GM21515 (cell line): ENCODE measurements at regions not wholly inside any gene's neighbourhood (a gene's known extent, or its start where the extent isn't known, plus 50 kb on each side); places are given as distances from the start of the nearest gene placed in this dataset.

Source experiments
- ATAC-seq: cut with Tn5 transposase; IDR thresholded peaks from one replicate; pipeline ENCODE4 v1.9.1; 2021; ENCODE audit not compliant: unreplicated experiment

DNA sequence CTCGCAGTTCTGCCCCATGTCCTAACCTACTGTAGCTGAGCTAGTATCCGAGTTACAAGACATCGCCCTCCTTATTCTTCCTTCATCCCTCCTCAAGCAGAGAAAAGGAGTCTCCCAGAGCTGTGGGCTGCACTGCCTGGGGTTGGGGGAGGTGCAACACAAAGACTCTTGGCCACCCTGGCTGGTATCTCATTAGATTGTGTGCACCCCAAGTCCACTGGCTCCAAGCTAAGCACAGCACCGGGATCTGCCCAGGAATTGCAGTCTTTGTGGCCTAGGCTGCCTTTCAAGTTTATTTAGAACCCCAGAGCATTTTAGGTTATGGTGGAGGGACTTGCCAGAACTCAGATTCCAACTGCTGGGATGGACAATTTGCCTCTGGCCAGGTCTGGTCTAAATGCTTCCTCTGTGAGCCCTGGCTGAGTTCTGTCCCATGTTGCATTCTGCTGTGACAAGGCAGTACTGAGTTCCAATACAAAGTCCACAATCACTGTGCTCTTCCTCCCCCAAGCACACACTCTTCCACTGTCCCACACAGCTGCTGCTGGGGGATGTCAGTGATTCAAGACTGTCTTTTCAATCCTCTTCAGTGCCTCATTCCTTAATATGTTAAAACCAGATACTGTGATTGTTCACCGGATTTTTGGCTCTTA lies 169.6 kb upstream of the CLEC14A start:
- ATAC-seq: no peak

DNA sequence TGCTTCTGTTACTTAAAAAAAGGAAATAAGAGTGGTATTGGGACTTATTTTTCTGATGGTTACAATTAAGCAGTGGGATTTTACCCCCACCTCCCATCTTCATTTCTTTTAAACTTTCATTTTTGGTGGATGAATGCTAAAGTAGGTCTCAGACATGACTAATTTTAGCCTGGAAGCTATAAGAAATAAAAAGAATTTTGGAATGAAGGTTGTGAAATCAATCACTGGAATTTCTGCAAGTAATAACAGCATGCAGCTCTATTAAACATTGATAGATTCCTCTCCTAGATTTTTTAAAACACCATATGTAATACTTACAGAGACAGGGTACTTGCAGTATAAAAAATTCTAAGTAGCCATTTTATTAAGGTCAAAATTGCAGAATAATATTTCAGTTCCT lies 164.2 kb upstream of the CLEC14A start:
- ATAC-seq: no peak

DNA sequence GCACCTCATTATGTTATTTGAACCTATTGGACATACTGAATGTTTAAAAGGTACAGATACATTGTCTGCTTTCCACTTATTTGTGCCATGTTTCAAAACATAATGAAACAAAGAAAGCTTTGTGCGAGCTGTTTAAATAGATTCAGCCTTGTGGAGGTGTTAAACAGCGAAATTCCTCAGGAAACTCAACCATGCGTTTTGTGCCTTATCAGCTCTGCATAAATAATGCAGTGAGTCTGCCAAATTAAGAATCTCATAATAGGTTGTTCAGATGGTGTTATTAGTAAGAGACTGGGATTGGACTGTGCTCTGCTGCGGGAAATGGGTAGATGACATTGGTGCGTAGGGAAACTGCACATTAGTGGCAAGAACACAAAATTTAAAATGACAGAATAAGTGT lies 163.7 kb upstream of the CLEC14A start:
- no peak for ATAC-seq

DNA sequence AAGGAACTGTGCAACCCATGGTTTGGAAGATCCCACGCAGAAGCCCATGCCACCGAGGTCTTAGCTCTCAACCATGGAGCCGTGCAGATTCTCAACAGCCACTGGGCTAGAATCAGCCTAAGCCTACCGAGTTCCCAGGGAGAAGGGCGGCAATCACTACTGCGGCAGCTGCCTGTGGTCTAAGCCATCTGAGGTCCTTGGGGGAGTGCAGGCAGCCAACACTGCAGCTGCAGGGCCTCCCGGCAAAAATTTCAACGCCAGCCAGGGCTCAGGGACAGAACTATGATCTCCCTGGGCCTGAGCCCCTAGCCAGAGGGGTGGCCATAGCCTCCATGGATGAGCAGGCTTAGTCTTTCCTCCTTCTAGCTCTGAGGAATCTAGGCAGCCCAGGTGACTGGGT lies 156.8 kb upstream of the CLEC14A start:
- ATAC-seq: no peak

DNA sequence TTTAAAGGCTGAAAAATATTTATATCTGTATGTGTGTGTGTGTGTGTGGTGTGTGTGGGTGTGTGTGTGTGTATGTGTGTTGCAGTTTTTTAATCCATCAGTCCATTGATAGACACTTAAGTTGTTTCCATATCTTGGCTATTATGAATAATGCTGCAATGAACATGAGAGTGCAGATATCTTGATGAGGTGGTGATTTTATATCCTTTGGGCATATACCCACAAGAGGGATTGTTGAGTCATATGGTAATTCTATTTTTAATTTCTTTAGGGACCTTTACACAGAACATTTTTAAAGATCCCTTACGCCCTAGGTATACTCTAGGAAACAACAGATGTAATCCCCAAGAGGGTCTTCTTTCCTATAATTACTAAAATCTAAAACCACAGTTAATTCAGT lies 154.5 kb upstream of the CLEC14A start:
- ATAC-seq: no peak

DNA sequence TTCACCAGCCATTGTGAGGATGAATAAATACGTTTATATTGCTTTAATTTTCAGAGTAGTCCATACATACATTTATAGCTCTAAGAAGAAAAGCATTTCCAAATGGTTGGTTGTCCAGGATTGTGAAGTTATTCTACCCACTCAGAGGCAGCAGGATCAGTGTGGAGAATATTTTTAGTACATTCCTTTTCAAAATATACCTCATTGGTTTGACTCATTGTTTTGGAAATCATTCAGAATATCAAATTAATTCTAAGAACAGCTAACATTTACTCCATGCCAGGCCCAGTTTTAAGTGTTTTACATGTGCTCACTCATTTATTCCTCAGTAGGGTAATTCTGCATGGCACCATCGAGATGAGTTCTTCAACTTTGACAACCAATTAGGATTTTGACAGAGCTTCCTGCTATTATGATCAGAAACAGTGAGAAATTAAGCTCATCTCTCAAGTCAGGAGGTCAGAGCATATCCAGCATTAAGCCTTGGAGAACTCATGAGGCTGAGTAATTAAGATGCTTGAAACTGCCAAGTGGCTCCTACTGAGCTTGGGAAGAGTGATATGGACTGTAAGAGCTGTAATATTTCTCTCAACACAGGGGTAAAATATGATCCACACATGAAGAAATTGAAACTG lies 153.3 kb upstream of the CLEC14A start:
- no peak for ATAC-seq

DNA sequence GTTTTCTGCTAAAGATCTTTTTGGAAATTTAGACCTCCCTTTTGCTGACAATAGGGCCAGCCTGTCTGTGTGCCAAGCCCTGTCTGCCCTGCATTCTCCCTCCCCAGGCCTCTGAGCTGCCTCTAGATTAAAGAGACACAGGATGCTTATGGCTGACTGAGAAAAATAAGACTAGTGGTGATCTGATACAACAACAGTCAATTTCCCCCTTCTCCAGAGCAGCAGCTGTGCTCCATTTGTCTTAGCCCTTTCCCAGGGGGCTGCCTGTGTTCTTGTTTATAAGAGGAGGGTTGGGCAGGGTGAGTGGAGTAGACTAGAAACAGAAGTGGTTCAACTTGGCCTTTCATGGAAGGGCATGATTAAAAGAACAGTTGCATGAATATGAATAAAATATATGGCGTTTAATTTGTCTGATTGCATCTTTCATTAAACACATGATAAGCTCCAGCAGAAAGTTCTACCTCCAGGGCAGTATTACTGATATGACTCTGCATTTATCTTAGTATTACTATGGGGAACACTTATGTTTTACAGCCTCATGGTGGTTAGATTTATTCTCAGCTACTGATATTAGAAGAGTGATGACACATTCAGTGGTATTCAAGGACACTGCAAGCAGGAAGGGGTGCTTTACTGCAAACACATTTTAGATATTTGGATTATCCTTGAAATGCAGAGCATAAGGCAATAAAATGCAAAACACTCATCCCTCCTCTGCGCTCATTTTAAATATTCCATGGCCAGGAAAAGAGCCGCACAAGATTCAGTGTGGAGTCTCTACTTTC lies 150.2 kb upstream of the CLEC14A start:
- ATAC-seq: no peak

DNA sequence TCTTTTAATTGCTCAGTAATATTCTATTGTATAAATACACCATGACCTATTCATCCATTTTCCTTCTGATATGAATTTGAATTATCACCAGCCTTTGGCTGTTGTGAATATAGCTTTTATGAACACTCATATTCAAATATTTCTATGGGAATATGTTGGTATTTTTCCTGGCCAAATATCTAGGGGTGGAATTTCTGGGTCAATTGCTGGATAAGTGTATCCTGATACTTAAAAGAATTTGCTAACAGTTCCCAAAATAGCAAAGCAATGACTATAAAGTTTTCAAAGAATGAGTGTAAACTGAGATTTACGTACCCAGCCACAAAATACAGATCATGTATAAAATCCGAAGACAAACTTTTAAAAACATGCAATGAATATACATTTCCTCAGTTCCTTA lies 148.7 kb upstream of the CLEC14A start:
- ATAC-seq: no peak

DNA sequence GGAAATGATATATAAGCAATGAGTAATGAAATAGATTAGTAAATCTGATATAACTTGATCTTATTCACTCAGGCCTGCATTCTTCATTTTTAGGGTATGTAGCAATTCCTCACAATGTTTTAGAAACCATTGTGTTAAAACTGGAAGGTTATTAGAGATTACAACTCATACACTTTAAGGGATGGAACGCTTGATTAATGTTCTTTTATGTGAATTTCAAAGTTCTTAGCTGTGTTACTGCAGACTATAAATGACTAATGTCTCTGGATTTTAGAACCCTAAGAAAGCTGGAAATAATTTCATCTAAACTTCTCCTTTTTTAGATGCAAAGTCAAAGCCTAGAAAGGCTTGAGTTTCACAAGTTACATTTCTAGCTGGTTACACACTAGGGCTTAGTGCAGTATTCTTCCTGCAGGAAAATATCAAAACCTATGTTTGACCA lies 148.2 kb upstream of the CLEC14A start:
- ATAC-seq: no peak

DNA sequence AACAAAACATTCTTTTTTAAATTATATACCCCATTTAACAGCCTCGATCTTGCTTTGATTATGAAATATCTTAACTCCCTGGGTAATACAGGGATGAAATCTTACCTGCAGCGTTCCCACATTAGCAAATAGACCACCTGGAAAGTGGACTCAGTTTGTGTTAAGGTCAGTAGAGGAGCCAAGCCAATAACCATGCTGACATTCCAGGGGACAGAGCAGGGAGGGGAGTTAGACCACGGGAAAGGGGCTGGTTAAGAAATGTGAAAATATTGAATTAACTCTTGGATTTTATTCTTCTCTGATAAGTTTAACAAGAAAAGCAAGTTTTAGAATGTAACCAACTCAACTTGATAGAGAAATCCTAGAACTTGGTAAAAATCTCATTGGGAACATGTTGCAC lies 144.9 kb upstream of the CLEC14A start:
- ATAC-seq: no peak

DNA sequence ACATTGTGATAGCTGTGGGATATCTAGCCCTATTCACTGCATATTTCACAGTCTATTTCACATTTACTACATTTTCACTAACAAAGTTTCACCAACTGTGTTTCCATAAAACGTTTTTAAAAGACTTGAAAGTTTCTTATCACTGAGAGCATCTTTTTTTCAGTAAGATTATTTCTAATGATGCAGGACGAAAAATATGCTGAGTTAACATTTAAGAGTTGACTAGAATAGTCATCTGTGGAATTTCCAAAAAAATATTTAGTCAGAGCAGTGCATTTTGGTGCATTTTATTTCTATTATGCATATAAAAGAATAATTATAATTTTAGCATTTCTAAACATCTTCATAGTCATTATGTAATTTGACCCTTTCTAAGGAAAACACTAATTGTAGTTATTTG lies 143.8 kb upstream of the CLEC14A start:
- ATAC-seq: no peak

DNA sequence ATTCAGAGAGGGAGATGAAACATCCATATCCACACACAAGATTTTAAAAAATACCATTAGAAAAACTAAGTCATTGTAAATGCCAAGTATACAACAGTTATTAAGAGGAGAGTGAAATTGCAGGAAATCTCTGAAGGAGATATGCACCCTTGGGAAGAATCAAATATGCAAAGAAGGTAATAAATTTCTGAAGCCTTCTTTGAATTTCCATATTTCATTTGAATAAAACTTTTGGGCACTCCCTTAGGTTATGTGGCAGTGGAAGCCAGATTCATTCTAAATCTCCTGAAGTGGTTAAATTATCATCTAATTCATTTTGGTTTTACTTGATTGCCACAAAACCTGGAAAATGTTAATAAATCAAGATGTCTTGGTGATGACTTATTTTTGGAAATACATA lies 138.9 kb upstream of the CLEC14A start:
- no peak for ATAC-seq

DNA sequence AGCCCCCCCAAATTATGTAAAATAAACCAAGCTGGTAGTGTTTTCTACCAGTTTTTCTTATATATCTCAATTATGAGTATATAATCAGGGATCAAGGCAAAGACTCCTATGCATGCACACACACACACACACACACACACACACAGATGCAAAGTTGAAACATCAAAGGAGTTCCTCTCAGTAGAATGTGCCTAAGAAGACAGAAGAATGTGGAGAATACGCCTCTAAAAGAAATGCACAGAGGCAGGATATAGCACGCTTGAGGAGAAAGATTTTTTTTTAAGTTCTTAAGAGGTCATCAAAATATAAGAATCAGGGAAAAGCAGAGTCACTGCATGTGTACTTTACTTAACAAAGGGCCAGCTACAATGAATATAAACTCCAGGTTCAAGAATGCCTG lies 138.2 kb upstream of the CLEC14A start:
- ATAC-seq: no peak

DNA sequence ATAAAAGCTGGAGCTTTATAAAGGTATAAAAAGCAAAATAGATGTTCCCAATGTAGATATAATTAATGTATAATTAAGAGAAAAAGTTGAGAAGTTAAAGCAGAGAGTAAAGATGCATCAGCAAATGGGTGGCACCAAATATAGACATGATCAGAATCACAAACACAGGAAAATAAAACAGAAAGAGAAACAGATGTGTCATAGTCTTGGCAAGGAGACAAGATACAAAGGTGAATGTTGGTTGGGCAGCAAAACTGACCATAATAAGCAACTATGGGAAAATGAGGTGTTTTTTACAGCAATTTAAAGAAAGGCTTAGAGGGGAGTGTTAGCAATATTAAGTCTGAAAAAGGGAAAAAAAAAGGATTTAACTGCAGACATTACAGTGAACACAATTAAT lies 135.4 kb upstream of the CLEC14A start:
- ATAC-seq: no peak

DNA sequence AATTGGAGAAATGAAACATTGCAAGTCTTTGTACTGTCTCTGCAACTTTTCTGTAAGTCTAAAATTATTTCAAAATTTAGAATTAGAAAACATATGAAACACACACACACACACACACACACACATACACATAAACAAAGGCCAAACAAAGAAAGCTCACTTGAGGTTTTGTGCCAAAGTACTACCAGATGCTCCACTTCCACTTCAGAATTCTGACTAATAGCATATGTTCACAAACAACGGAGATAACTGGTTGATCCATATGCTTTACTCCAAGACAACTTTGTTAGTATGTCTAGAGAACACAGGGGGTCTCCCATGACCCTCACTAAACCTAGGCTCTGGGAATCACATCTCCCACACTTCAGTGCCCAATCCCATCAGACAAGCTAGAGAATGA lies 133.8 kb upstream of the CLEC14A start:
- no peak for ATAC-seq

DNA sequence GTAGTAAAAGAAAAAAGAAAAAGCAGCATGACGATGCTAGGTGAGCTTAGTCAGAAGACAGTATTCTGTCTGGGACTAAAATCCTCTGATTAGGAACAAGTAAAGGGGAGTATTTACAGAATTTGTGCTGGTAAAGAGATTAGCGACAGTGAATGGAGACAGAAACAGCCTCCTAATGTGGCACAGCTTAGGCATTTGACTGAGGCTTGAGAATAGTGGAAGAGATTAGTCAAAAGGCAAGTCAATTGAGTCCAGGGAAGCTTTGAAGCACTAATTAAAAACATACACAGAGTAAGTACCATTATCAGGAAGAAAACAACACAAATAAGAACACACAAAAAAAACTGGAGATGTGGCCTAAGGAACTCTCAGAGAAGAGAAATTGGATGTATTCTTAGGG lies 131.9 kb upstream of the CLEC14A start:
- ATAC-seq: no peak

DNA sequence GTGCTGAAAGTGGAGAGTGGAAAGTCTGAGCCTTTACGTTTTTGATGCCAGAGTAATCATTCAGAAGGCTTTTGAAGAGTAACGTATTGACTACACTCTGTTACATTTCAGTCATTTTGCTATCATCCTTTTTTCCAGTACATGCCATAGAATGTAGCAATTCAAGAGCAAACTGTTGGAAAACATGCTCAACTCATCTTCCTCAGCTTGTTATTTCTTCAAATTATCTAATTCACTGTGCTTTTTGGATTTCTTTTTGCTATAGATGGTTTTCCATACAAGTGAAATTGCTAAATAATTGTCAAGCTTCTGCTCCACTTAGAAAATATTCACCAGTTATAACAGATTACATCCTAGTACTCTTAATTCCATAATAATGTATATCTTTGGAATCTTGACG lies 129.9 kb upstream of the CLEC14A start:
- ATAC-seq: no peak

DNA sequence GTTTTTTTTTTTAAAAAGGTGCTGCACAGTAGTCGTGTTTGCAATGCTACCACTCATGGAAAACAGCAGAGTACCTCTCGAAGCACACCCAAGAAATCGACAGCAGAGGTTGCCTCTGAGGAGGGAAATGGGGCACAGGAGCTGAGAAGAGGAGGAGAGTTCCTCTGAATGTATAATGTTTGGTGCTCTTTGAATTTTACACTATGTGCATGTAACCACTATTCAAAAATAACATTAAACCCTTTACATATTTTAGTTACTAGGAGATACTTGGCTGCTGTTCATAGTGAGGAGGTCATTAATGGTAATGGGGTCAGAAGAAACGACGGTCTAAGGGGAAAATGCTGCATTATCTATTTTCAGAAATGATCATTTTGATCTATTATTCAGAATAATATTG lies 129.4 kb upstream of the CLEC14A start:
- ATAC-seq: no peak

DNA sequence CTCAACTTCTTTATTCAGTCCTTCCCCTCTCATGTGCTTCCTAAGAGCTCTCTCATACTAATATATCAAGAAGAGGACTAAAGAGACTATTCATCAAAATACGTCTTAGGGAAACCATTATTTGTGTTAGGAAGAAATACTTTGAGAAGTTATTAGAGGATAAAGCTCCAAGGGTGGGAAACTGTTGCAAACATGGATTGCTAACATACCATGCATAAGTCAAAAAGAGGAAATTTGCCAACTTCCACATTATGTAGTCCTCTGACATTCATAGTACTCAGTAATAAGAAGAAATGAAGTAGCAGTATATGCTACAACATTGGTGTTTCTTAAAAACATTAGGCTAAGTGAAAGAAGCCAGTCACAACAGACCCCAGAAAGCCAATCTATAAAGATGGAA lies 128.8 kb upstream of the CLEC14A start:
- ATAC-seq: no peak

DNA sequence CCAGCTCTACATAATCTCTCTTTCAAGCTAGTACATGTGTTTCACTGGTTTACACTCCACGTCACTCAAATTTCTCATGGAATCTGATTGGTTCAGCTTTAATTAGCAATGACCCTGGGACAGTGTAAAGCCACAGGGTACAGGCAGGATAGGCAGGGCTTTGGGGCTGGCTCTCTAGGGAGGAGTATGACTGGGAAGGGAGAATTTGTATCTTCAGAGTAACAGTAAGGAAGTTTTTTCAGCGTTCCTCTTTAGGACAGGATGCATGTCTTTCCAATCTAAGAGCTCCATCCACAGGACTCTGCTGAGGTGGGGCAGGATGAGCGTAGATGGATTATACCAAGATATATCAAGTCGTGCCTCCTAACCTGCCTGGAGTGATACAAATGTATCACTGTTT lies 112.0 kb upstream of the CLEC14A start:
- no peak for ATAC-seq

DNA sequence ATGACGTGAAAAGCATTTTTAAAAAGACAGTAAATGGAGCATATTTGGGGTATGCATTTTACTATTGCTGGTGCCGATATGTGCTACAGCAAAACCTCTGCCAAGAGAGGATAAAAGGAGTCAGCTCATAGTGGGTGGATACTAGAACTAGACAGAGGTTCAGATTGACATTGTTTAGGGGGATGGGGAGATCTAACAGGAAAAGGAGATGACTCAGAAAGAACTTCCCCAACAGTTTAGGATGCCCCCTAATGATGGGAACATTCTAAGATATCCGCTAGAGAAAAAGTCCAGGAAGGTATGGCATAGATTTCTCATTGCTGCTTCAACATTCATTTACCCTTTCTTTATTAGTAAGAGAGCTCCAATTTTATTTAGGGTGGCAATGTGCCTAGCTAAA lies 110.5 kb upstream of the CLEC14A start:
- ATAC-seq: no peak

DNA sequence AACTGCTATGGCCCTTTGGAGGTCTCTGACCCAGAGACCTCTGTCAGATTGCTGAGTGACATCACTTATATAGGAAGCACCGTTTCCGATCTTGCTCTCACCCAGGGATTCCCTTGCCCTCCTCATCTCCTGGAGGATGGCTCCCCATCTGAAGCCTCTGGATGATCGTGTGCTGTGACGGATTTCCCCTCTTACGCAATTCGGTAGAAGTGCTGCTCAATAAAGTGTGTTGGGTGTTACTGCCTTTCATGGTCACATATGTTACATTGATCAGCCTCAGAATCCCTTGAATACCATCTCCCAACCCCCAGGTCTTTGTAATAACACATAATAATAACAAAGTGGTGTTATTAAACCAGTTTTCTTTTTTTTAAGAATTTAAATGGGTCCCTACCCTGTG lies 107.3 kb upstream of the CLEC14A start:
- no peak for ATAC-seq
